Thyroid gland (tissue), 4 donors: ENCODE measurements at regions not wholly inside any gene's neighbourhood (a gene's known extent, or its start where the extent isn't known, plus 50 kb on each side); places are given as distances from the start of the nearest gene placed in this dataset.
"Not testable (repeated sequence)": the region's sequence is repeated elsewhere in the genome, so short reads cannot be mapped to it uniquely, and the experiment has no call there.

Experiments used
- DNase-seq, 2 donors: peaks; one replicate each; pipeline ENCODE4 v3.0.0-alpha.2; 2019
- H3K27ac ChIP-seq, 3 donors: fragments of 200-600 bp; sonication (generic); 1 replicate in 2 of 3; 2 replicates in 1 of 3; pipeline ENCODE4 v1.5.1; 2016 to 2019; ENCODE audit warnings: mild to moderate bottlenecking in 1 of 3, moderate library complexity in 1 of 3
- H3K27me3 ChIP-seq: fragments of 200-600 bp; sonication (generic); one replicate; pipeline ENCODE4 v1.5.1; 2019
- H3K36me3 ChIP-seq, 2 donors: fragments of 200-600 bp; sonication (generic); one replicate each; pipeline ENCODE4 v1.5.1; 2016 to 2019
- H3K4me1 ChIP-seq, 2 donors: fragments of 200-600 bp; sonication (generic); one replicate each; pipeline ENCODE4 v1.5.1; 2017 to 2019
- H3K4me3 ChIP-seq, 3 donors: fragments of 200-600 bp; sonication (generic); replicated peaks in 1 of 3; 1 replicate in 2 of 3; 2 replicates in 1 of 3; pipeline ENCODE4 v1.5.1; 2016; ENCODE audit warnings: mild to moderate bottlenecking in 1 of 3
- H3K9me3 ChIP-seq: fragments of 200-600 bp; sonication (generic); one replicate; pipeline ENCODE4 v1.5.1; 2017
- POLR2A ChIP-seq, 2 donors: fragments of 450-650 bp; IDR thresholded peaks; one replicate each; pipeline ENCODE4 v1.6.1; 2017; ENCODE audit warnings: antibody characterized with exemption in 2 of 2, mild to moderate bottlenecking in 2 of 2, moderate library complexity in 1 of 2
- WGBS, 2 donors: methylation state at CpG; one replicate each; pipeline ENCODE4 v1.1.5; 2017; 5-methylcytosine and 5-hydroxymethylcytosine counted together
- intact Hi-C: fragments of 100-400 bp; cut with DNase I; formaldehyde crosslinking; loops from one replicate; pipeline ENCODE4 v1.15.1; 2023
- TF ChIP-seq, protein P1 (sequence below), 6 experiments: fragments of 200-600 bp in 3 of 6; fragments of 450-650 bp in 3 of 6; sonication (generic) in 3 of 6; IDR thresholded peaks; one replicate each; pipeline ENCODE4 v1.5.1; 2016 to 2019; ENCODE audit warnings: antibody characterized with exemption in 6 of 6, mild to moderate bottlenecking in 2 of 6, inconsistent platforms in 1 of 6, moderate library complexity in 1 of 6

GRCh38 chrX:20685652-20686051 is 418.9 kb upstream of the RPS6KA3 start:
- Histone ChIP-seq H3K36me3 (no peaks in the 10 kb centered on the region), H3K4me1 (no peaks in the 10 kb centered on the region), H3K27me3 (no peaks in the 10 kb centered on the region), H3K4me3 (no peak overlapping the region), H3K27ac (no peak overlapping the region), H3K9me3 (no peaks in the 10 kb centered on the region)
- DNase-seq = no peak
- intact Hi-C loops = no loop called here
- 92 to 93% methylated on average over 4 to 5 of the region's 5 CpGs for WGBS, 2 donors
- TF ChIP-seq, protein P1, sequence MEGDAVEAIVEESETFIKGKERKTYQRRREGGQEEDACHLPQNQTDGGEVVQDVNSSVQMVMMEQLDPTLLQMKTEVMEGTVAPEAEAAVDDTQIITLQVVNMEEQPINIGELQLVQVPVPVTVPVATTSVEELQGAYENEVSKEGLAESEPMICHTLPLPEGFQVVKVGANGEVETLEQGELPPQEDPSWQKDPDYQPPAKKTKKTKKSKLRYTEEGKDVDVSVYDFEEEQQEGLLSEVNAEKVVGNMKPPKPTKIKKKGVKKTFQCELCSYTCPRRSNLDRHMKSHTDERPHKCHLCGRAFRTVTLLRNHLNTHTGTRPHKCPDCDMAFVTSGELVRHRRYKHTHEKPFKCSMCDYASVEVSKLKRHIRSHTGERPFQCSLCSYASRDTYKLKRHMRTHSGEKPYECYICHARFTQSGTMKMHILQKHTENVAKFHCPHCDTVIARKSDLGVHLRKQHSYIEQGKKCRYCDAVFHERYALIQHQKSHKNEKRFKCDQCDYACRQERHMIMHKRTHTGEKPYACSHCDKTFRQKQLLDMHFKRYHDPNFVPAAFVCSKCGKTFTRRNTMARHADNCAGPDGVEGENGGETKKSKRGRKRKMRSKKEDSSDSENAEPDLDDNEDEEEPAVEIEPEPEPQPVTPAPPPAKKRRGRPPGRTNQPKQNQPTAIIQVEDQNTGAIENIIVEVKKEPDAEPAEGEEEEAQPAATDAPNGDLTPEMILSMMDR (IDR thresholded peaks at IDR 0.05) = no peak
- no peak for TF ChIP-seq POLR2A (IDR thresholded peaks at IDR 0.05)

GRCh38 chrX:20681683-20682082 is 415.0 kb upstream of the RPS6KA3 start:
- Histone ChIP-seq H3K36me3 (no peaks in the 10 kb centered on the region), H3K4me3 (no peak overlapping the region), H3K4me1 (no peaks in the 10 kb centered on the region), H3K27ac (no peak overlapping the region), H3K27me3 (no peaks in the 10 kb centered on the region), H3K9me3 (no peaks in the 10 kb centered on the region)
- no peak for DNase-seq
- WGBS, 2 donors = 56 to 62% methylated on average over 1 of the region's 1 CpG
- TF ChIP-seq, protein P1 (IDR thresholded peaks at IDR 0.05) = no peak
- TF ChIP-seq POLR2A (IDR thresholded peaks at IDR 0.05) = no peak
- intact Hi-C loops = no loop called here

DNA sequence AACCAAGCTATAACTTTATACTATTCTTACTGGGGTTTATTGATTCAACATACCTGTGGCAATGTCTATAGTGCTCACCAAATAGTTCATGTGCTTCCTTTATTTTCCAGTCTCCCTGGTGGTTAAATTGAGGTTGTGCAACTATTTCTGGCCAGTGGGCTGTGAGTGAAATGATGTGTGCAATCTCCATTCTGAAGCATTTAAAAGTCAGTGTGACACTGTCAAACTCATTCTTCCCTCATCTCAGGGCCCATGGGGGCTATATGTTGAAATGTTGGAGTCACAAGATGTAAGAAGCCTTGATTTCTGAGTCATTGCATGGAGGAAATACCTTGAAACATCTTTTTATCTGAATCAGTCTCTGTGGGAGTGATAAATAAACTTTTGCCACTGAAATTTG is 414.3 kb upstream of the RPS6KA3 start:
- DNase-seq = no peak
- H3K27me3 ChIP-seq = no peaks in the 10 kb centered on the region

DNA sequence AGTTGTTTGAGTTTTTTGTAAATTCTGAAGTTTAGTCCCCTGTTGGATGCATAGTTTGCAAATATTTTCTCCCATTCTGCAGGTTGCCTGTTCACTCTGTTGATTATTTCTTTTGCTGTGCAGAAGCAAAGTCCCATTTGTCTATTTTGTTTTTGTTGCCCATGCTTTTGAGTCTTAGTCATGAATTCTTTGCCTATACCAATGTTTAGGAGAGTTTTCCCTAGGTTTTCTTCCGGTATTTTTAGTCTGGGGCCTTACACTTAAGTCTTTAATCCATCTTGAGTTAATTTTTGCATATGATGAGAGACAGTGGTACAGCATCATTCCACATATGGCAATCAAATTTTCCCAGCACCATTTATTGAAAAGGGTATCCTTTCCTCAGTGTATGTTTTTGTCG is 405.8 kb upstream of the RPS6KA3 start:
- WGBS, 2 donors = 72 to 83% methylated on average over 2 of the region's 2 CpGs

More for the DNA sequence above, 414.3 kb upstream of the RPS6KA3 start:
- TF ChIP-seq, protein P1 (IDR thresholded peaks at IDR 0.05) = no peak
- no peak for TF ChIP-seq POLR2A (IDR thresholded peaks at IDR 0.05)
- H3K4me3 ChIP-seq = no peak overlapping the region
- intact Hi-C loops = no loop called here
- H3K4me1 ChIP-seq = no peaks in the 10 kb centered on the region
- H3K9me3 ChIP-seq = no peaks in the 10 kb centered on the region
- no peaks in the 10 kb centered on the region for H3K36me3 ChIP-seq
- H3K27ac ChIP-seq = no peak overlapping the region

DNA sequence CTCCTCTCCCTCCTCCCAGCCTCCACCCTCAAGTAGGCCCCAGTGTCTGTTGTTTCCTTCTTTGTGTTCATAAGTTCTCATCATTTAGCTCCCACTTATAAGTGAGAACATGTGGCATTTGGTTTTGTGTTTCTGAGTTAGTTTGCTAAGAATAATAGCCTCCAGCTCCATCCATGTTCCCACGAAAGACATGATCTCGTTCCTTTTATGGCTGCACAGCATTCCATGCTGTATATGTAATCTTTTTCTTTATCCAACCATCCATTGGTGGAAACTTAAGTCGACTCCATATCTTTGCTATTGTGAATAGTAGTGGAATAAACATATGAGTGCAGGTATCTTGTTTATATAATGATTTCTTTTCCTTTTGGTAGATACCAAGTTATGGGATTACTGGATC is 405.0 kb upstream of the RPS6KA3 start:
- intact Hi-C loops, H3K4me3 ChIP-seq, DNase-seq, H3K27me3 ChIP-seq, H3K9me3 ChIP-seq, H3K36me3 ChIP-seq, H3K4me1 ChIP-seq, H3K27ac ChIP-seq: not testable (repeated sequence)
- 79 to 80% methylated on average over 3 of the region's 3 CpGs for WGBS, 2 donors

More for the DNA sequence above, 405.8 kb upstream of the RPS6KA3 start:
- no peaks in the 10 kb centered on the region for H3K4me1 ChIP-seq
- no peak for TF ChIP-seq POLR2A (IDR thresholded peaks at IDR 0.05)
- TF ChIP-seq, protein P1 (IDR thresholded peaks at IDR 0.05) = no peak
- intact Hi-C loops = no loop called here
- H3K4me3 ChIP-seq = no peak overlapping the region
- H3K27me3 ChIP-seq = no peaks in the 10 kb centered on the region
- no peaks in the 10 kb centered on the region for H3K36me3 ChIP-seq
- H3K9me3 ChIP-seq = no peaks in the 10 kb centered on the region
- no peak overlapping the region for H3K27ac ChIP-seq
- DNase-seq = no peak

DNA sequence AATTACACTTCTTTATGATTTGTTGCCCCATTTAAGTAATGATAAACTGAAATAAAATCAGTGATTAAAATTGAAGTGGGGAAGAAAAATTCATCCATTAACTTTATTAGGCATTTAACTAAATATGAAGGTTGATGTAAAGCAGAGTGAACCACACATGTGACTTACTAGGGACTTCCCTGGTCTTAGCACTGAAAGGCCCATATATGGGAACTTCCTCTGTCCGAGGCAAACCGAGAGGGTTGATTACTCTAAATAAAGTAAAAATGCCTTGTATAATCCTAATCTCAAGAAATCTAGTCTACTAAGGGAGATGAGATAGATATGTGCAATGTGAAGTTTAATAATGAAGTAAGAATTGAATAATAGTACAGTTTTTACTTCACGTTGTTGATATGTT is 403.9 kb upstream of the RPS6KA3 start:
- no peak overlapping the region for H3K4me3 ChIP-seq
- intact Hi-C loops = no loop called here
- TF ChIP-seq, protein P1 (IDR thresholded peaks at IDR 0.05) = no peak
- no peak for TF ChIP-seq POLR2A (IDR thresholded peaks at IDR 0.05)
- DNase-seq = no peak
- no peaks in the 10 kb centered on the region for H3K36me3 ChIP-seq
- WGBS, 2 donors = 67 to 86% methylated on average over 3 of the region's 3 CpGs
- no peaks in the 10 kb centered on the region for H3K27me3 ChIP-seq
- no peaks in the 10 kb centered on the region for H3K4me1 ChIP-seq
- H3K9me3 ChIP-seq = no peaks in the 10 kb centered on the region
- no peak overlapping the region for H3K27ac ChIP-seq
